ENCODE measurements at regions not wholly inside any gene's neighbourhood (a gene's known extent, or its start where the extent isn't known, plus 50 kb on each side); places are given as distances from the start of the nearest gene placed in this dataset.

DNA sequence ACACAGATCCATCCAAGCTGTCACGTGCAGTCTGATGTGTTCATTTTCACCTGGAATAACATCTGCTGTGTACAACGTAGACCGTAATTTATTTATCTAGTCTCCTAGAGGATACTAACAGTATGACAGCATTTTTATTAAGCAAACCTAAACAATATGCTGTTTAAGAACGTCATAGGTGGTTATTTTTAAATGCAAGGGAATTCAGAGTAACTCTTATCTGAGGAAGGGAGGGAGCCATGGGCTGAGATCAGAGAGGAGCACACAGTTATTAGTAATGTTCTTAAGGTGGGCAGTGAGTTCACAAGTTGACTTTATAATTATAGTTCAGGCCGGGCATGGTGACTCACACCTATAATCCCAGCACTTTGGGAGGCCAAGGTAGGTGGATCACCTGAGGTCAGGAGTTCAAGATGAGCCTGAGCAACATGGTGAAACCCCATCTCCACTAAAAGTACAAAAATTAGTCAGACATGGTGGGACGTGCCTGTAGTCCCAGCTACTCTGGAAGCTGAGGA, 193.6 kb downstream of the UACA start:
- TF ChIP-seq, protein P1, sequence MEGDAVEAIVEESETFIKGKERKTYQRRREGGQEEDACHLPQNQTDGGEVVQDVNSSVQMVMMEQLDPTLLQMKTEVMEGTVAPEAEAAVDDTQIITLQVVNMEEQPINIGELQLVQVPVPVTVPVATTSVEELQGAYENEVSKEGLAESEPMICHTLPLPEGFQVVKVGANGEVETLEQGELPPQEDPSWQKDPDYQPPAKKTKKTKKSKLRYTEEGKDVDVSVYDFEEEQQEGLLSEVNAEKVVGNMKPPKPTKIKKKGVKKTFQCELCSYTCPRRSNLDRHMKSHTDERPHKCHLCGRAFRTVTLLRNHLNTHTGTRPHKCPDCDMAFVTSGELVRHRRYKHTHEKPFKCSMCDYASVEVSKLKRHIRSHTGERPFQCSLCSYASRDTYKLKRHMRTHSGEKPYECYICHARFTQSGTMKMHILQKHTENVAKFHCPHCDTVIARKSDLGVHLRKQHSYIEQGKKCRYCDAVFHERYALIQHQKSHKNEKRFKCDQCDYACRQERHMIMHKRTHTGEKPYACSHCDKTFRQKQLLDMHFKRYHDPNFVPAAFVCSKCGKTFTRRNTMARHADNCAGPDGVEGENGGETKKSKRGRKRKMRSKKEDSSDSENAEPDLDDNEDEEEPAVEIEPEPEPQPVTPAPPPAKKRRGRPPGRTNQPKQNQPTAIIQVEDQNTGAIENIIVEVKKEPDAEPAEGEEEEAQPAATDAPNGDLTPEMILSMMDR (conservative IDR thresholded peaks at IDR 0.05; ENCODE audit: low read depth, low read length), result no peak
- DNase-seq (ENCODE audit: low read depth), result peak; percentile 34

DNA sequence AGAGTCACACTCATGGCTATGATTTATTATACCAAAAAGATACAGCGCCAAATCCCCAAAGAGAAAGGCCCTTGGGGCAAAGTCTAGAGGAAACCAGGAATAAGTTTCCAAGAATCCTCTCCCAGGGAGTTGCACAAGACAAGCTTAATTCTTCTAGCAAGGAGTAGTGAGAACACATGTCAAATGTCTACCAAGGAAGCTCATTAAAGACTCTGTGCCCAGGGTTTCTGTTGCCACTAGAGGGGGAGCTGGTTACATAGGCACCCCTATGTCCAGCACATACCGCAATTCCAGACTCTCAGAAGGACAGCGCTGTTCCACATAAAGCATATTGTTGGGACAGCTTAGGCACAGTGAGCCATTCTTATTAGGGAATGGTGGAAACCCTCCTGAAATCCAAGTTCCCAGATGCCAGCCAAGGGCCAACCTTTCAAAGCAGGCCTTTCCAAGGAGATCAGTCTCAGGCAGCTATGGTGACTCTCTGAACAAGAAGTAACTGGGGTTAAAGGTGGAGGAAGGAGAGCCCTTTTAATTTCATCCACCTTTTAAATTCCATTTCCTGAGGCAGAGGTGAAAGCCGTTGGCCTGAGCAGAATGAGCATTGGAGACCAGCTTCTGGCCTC, 194.2 kb downstream of the UACA start:
- DNase-seq (ENCODE audit: low read depth), result peak; percentile 54
- no peak overlapping the region for H3K4me3 ChIP-seq (ENCODE audit: low read length)

More for the DNA sequence above, 193.6 kb downstream of the UACA start:
- no peak overlapping the region for H3K4me3 ChIP-seq (ENCODE audit: low read length)

DNA sequence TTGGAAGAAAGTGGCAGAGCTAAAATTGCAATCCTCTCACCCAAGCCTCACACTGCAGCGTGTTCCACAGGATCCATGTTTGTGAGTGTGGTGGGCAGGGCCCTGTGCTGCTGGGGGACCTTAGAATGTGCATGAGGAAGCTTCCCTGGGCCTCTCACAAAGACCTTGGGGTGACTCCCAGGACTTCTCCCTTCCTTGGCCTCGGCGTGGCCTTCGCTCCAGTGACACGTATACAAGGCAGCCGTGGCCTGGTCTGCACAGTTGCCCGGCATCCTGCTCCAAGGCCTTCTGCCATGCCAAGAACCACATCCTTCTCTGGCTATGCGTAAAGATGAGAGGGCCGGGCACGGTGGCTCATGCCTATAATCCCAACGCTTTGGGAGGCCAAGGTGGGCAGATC, 196.4 kb downstream of the UACA start:
- H3K4me3 ChIP-seq (ENCODE audit: low read length), result no peak overlapping the region
- TF ChIP-seq, protein P1 (conservative IDR thresholded peaks at IDR 0.05; ENCODE audit: low read depth, low read length), result no peak
- DNase-seq (ENCODE audit: low read depth), result no peak

More for the DNA sequence above, 194.2 kb downstream of the UACA start:
- TF ChIP-seq, protein P1 (conservative IDR thresholded peaks at IDR 0.05; ENCODE audit: low read depth, low read length), result peak; percentile 87

DNA sequence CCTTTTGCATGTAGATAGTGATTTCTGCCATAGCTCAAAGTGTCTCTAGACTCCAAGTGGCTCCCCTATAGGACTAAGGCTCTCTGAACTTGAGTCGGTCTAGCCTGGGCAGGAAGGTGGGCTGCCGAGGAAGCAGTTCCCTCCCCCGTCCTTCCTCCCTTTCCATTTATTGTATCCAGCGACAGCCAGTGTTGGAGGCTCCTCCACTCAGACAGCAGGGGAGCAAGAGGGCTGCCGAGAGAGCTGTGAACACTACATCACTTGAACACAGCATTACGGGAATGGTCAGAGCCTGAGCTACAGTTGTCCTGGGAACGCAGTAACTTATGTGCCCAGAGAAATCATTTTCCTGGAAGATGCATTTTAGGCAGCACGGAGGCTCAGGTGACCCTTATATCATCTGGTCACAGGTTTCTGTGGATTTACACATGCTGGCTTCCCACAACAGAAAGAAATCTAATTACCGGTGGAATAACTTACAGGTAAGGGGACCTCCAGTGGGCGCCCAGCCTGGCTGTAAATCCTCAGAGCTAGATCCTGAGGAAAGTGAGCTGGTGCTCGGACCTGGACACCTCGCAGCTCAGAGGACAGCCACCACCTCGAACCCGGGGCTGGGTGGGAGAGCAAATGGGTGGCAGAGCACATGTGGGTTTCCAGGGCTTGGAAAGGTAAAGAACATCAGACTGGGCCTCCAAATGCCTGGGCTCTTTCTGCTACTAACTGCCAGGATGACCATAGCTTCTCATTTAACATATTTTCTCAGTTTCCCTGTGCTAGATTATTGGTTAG, 197.1 kb downstream of the UACA start:
- TF ChIP-seq, protein P1 (conservative IDR thresholded peaks at IDR 0.05; ENCODE audit: low read depth, low read length), result no peak
- H3K4me3 ChIP-seq (ENCODE audit: low read length), result no peak overlapping the region
- DNase-seq (ENCODE audit: low read depth), result no peak

DNA sequence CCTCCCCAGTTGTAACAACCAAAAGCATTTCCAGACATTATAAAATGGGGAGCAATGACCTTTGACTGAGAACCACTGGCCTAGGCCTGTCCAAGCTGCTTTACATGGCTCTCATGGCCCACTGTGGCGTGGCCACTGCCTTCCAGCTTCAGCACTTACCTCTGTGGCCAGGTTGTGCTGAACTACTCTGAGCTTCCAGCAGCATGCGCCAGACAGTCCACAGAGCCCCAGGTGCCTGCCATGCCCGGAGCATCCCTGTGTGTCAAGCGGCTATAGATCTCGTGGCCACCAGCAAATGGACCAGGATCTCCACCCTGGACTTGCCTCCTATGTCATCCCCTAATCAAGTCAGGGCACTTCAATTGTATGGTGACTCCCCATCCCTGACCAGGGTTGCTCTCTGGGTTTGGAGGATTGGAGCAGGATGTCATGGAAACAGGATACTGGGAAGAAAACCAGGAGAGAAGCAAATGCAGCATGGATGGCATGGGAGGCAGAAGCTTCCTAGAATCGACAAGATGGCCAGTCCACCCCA, 199.7 kb downstream of the UACA start:
- TF ChIP-seq, protein P1 (conservative IDR thresholded peaks at IDR 0.05; ENCODE audit: low read depth, low read length), result no peak
- H3K4me3 ChIP-seq (ENCODE audit: low read length), result no peak overlapping the region
- no peak for DNase-seq (ENCODE audit: low read depth)

DNA sequence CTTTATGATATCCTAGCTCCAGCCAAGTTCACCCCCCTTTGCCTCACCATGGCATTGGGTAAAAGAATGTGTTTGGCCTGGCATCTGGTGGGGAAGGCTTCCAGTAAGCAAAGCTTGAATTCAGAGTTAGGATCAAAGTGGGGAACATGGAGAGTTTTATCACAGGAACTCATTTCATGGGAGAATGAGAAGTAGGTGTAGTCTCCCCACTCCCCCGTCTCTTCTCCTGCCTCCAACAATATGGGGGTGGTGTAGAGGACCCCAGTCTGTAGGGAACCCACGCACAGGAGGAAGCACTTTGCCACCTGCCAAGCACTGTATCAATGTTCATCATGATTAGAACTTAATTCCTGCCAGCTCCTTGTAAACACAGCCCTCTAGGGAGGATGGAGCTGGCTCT, 200.5 kb downstream of the UACA start:
- TF ChIP-seq, protein P1 (conservative IDR thresholded peaks at IDR 0.05; ENCODE audit: low read depth, low read length), result no peak
- no peak for DNase-seq (ENCODE audit: low read depth)
- no peak overlapping the region for H3K4me3 ChIP-seq (ENCODE audit: low read length)
